HL-60 (cell line): ENCODE measurements at regions not wholly inside any gene's neighbourhood (a gene's known extent, or its start where the extent isn't known, plus 50 kb on each side); places are given as distances from the start of the nearest gene placed in this dataset.

Experiments used
- DNase-seq, 2 experiments: peaks; one replicate each; pipeline ENCODE4 v3.0.0-alpha.2; 2010 to 2020; ENCODE audit warnings: low read depth in 1 of 2, low spot score in 1 of 2
- H3K27ac ChIP-seq: fragments of 250-450 bp; sonication (Bioruptor Pico); replicated peaks from 2 replicates; pipeline ENCODE4 v1.5.1; 2020; ENCODE audit warnings: mild to moderate bottlenecking, moderate library complexity
- H3K27me3 ChIP-seq: fragments of 250-450 bp; sonication (Bioruptor Pico); 2 replicates; pipeline ENCODE4 v1.5.1; 2021; ENCODE audit warnings: mild to moderate bottlenecking, moderate library complexity; ENCODE audit not compliant: insufficient read depth, poor library complexity, severe bottlenecking
- H3K4me3 ChIP-seq: replicated peaks from 2 replicates; pipeline ENCODE4 v1.5.1; 2011; ENCODE audit warnings: mild to moderate bottlenecking, control low read depth, low read length; ENCODE audit not compliant: insufficient read depth
- GABPA ChIP-seq: IDR thresholded peaks from 2 replicates; pipeline ENCODE4 v1.6.1; 2012; ENCODE audit warnings: low read depth
- POLR2AphosphoS5 ChIP-seq: IDR thresholded peaks from 2 replicates; pipeline ENCODE4 v1.6.1; 2012; ENCODE audit warnings: low read depth
- SPI1 ChIP-seq: IDR thresholded peaks from 2 replicates; pipeline ENCODE4 v1.6.1; 2012; ENCODE audit warnings: low read depth, mild to moderate bottlenecking, borderline replicate concordance
- TF ChIP-seq, protein P1 (sequence below): IDR thresholded peaks from 2 replicates; pipeline ENCODE4 v1.6.1; 2012; ENCODE audit warnings: low read depth; ENCODE audit not compliant: insufficient replicate concordance
- TF ChIP-seq, protein P2 (sequence below): IDR thresholded peaks from one replicate; pipeline ENCODE4 v1.5.1; 2011; ENCODE audit warnings: low read length, control low read depth, inconsistent platforms; ENCODE audit not compliant: insufficient read depth

DNA sequence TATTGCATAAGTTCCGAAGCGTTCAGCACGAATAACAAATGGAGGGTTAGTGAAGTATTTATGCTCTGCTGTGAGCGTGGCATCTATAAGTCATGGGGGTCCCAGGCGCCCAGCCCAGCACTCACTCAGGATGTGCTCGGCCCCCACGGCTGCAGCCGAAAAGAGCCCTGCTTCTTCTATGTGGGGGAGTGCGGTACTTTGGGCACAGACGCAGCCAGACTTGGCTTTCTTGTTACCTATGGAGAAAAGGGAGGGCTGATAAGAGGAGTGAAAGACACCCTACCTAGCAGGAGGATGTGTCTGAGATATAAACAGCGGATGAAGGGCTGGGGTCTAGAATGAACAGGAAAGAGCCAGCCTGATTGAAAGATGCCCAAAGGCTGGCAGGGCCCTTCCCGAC lies 51.4 kb downstream of the MRPL36 start:
- DNase-seq, result no peak
- no peaks in the 10 kb centered on the region for H3K27me3 ChIP-seq
- TF ChIP-seq POLR2AphosphoS5 (no peak), GABPA (no peak), SPI1 (no peak)
- TF ChIP-seq, protein P1, sequence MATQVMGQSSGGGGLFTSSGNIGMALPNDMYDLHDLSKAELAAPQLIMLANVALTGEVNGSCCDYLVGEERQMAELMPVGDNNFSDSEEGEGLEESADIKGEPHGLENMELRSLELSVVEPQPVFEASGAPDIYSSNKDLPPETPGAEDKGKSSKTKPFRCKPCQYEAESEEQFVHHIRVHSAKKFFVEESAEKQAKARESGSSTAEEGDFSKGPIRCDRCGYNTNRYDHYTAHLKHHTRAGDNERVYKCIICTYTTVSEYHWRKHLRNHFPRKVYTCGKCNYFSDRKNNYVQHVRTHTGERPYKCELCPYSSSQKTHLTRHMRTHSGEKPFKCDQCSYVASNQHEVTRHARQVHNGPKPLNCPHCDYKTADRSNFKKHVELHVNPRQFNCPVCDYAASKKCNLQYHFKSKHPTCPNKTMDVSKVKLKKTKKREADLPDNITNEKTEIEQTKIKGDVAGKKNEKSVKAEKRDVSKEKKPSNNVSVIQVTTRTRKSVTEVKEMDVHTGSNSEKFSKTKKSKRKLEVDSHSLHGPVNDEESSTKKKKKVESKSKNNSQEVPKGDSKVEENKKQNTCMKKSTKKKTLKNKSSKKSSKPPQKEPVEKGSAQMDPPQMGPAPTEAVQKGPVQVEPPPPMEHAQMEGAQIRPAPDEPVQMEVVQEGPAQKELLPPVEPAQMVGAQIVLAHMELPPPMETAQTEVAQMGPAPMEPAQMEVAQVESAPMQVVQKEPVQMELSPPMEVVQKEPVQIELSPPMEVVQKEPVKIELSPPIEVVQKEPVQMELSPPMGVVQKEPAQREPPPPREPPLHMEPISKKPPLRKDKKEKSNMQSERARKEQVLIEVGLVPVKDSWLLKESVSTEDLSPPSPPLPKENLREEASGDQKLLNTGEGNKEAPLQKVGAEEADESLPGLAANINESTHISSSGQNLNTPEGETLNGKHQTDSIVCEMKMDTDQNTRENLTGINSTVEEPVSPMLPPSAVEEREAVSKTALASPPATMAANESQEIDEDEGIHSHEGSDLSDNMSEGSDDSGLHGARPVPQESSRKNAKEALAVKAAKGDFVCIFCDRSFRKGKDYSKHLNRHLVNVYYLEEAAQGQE, result no peak
- TF ChIP-seq, protein P2, sequence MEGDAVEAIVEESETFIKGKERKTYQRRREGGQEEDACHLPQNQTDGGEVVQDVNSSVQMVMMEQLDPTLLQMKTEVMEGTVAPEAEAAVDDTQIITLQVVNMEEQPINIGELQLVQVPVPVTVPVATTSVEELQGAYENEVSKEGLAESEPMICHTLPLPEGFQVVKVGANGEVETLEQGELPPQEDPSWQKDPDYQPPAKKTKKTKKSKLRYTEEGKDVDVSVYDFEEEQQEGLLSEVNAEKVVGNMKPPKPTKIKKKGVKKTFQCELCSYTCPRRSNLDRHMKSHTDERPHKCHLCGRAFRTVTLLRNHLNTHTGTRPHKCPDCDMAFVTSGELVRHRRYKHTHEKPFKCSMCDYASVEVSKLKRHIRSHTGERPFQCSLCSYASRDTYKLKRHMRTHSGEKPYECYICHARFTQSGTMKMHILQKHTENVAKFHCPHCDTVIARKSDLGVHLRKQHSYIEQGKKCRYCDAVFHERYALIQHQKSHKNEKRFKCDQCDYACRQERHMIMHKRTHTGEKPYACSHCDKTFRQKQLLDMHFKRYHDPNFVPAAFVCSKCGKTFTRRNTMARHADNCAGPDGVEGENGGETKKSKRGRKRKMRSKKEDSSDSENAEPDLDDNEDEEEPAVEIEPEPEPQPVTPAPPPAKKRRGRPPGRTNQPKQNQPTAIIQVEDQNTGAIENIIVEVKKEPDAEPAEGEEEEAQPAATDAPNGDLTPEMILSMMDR, result no peak
- H3K27ac ChIP-seq, result no peak overlapping the region
- H3K4me3 ChIP-seq, result no peak overlapping the region

GRCh38 chr5:1747803-1748085 lies 51.9 kb downstream of the MRPL36 start:
- Histone ChIP-seq H3K27me3 (no peaks in the 10 kb centered on the region), H3K4me3 (no peak overlapping the region), H3K27ac (no peak overlapping the region)
- DNase-seq, result no peak
- TF ChIP-seq SPI1 (no peak), POLR2AphosphoS5 (no peak), GABPA (no peak)
- TF ChIP-seq, protein P1, result no peak
- TF ChIP-seq, protein P2, result no peak

GRCh38 chr5:1747079-1747802 lies 52.4 kb downstream of the MRPL36 start:
- no peak overlapping the region for H3K4me3 ChIP-seq
- H3K27ac ChIP-seq, result no peak overlapping the region
- no peak for DNase-seq
- no peaks in the 10 kb centered on the region for H3K27me3 ChIP-seq
- TF ChIP-seq, protein P1, result no peak
- TF ChIP-seq POLR2AphosphoS5 (no peak), SPI1 (no peak), GABPA (no peak)
- TF ChIP-seq, protein P2, result no peak
